Prostate gland (tissue), 2 donors: ENCODE measurements at regions not wholly inside any gene's neighbourhood (a gene's known extent, or its start where the extent isn't known, plus 50 kb on each side); places are given as distances from the start of the nearest gene placed in this dataset.

Experiments
- POLR2AphosphoS5 ChIP-seq: sonication (generic); formaldehyde crosslinking; IDR thresholded peaks from one replicate; pipeline ENCODE4 v1.6.1; 2017; ENCODE audit warnings: antibody characterized with exemption
- TF ChIP-seq, protein P1 (sequence below), 4 experiments: fragments of 200-600 bp in 2 of 4; fragments of 450-650 bp in 2 of 4; sonication (generic) in 2 of 4; IDR thresholded peaks; 1 replicate in 3 of 4; 2 replicates in 1 of 4; pipeline ENCODE4 v1.5.1; 2016 to 2019; ENCODE audit warnings: antibody characterized with exemption in 4 of 4, mild to moderate bottlenecking in 2 of 4, moderate library complexity in 2 of 4

DNA sequence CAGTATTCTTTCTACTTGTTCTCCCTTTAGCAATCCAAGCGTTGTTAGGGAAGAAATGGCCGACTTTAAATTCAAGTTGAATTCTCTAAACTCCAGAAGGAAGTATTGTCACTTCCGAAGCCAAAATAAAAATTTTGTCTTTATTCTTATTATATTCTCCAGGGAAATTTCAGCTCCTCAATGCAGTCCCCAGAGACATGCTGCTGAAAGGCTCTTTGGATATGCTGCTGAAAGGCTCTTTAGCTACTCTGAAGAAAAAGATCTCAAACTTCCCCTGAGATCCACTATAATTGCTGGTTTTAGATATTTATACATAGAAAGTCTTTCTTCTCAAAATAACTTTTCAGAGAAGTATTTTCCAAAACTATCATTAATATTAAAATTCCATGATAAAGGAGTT is 92.3 kb upstream of the PARP8 start:
- TF ChIP-seq, protein P1, sequence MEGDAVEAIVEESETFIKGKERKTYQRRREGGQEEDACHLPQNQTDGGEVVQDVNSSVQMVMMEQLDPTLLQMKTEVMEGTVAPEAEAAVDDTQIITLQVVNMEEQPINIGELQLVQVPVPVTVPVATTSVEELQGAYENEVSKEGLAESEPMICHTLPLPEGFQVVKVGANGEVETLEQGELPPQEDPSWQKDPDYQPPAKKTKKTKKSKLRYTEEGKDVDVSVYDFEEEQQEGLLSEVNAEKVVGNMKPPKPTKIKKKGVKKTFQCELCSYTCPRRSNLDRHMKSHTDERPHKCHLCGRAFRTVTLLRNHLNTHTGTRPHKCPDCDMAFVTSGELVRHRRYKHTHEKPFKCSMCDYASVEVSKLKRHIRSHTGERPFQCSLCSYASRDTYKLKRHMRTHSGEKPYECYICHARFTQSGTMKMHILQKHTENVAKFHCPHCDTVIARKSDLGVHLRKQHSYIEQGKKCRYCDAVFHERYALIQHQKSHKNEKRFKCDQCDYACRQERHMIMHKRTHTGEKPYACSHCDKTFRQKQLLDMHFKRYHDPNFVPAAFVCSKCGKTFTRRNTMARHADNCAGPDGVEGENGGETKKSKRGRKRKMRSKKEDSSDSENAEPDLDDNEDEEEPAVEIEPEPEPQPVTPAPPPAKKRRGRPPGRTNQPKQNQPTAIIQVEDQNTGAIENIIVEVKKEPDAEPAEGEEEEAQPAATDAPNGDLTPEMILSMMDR (IDR thresholded peaks at IDR 0.05) = no peak
- TF ChIP-seq POLR2AphosphoS5 = no peak
